ENCODE measurements at regions not wholly inside any gene's neighbourhood (a gene's known extent, or its start where the extent isn't known, plus 50 kb on each side); places are given as distances from the start of the nearest gene placed in this dataset.

DNA sequence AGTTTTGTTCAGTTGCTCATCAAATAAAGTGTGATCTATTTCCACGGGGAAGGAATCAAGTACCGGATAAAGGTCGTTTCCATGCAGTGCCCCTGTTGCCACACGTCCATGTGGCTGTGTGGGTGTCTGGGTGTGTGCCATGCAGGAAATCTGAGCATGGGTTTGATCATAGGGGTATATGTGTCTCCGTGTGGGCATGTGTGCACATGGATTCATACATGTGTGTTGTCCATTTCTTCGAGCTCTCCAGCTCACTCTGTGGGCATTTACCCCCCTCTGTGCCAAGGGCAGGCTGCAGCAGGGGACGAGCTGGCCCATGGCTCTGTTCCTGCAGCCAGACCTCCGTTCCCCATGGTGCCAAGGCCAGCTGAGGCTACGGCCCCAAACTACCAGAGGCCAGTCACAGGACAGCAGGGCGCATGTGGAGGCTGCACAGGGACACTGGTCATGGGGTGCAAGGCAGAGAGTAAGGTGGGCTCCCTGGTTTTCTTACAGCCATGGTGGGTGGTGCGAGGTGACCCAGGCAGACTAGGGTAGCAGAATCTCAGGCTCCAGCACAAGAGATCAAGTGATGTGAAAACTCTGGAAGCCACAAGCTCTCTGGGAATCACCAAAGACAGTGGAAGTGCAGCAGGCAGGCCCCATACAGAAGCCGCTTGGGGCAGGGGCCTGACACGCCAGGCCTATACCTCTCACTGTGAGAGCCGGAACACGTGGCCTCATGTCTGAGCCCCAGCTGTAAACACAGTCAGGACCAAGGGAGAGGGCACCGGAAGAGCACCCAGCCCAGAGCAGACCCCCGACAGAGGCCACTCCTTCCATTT, 66.4 kb upstream of the RAB6C start:
- DNase-seq (ENCODE audit: low read depth), result no peak
- no peak overlapping the region for H3K4me3 ChIP-seq (ENCODE audit: low read depth, low read length)
- TF ChIP-seq, protein P1, sequence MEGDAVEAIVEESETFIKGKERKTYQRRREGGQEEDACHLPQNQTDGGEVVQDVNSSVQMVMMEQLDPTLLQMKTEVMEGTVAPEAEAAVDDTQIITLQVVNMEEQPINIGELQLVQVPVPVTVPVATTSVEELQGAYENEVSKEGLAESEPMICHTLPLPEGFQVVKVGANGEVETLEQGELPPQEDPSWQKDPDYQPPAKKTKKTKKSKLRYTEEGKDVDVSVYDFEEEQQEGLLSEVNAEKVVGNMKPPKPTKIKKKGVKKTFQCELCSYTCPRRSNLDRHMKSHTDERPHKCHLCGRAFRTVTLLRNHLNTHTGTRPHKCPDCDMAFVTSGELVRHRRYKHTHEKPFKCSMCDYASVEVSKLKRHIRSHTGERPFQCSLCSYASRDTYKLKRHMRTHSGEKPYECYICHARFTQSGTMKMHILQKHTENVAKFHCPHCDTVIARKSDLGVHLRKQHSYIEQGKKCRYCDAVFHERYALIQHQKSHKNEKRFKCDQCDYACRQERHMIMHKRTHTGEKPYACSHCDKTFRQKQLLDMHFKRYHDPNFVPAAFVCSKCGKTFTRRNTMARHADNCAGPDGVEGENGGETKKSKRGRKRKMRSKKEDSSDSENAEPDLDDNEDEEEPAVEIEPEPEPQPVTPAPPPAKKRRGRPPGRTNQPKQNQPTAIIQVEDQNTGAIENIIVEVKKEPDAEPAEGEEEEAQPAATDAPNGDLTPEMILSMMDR (conservative IDR thresholded peaks at IDR 0.05; ENCODE audit: low read depth, low read length), result no peak

DNA sequence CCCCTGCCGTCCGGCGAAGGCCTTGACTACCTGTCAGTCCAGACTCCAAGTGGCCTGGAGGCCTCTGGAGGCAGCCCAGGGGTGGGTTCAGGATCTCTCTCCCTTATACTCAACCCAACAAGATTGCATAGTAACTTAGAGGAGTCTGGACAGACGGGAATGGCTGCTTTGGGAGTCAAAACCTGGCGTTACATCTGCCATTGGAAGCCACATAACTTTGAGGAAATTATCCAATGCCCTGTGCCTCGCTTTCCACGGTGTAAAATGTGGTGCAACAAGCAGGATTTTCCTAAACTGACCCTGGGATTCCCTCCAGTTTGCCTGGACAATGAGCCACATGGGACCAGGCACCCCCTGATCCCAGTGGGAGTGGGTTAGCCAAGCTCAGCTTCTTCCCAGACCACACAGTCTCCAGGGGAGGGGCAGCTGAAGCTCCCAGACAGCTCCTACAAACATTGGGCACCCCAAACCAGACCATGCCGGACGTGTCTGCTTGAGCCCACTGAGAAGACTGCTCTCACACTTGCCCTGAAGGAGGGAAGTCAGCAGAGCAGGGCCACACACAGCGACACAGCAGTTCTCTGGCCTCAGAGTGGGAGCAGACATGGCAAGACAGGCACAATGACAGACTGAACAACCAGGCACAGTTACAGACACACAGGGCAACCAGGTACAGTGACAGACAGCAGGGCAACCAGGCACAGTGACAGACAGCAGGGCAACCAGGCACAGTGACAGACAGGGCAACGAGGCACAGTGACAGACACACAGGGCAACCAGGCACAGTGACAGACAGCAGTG, 65.6 kb upstream of the RAB6C start:
- DNase-seq (ENCODE audit: low read depth), result no peak
- TF ChIP-seq, protein P1 (conservative IDR thresholded peaks at IDR 0.05; ENCODE audit: low read depth, low read length), result no peak
- H3K4me3 ChIP-seq (ENCODE audit: low read depth, low read length), result no peak overlapping the region

DNA sequence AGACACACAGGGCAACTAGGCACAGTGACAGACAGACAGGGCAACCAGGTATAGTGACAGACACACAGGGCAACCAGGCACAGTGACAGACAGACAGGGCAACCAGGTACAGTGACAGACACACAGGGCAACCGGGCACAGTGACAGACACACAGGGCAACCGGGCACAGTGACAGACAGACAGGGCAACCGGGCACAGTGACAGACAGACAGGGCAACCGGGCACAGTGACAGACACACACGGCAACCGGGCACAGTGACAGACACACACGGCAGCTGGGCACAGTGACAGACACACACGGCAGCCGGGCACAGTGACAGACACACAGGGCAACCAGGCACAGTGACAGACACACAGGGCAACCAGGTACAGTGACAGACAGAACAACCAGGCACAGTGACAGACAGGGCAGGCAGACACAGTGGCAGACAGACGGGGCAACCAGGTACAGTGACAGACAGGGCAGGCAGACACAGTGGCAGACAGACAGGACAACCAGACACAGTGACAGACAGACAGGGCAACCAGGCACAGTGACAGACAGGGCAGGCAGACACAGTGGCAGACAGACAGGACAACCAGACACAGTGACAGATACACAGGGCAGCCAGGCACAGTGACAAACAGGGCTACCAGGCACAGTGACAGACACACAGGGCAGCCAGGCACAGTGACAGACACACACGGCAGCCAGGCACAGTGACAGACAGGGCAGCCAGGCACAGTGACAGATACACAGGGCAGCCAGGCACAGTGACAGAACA, 64.7 kb upstream of the RAB6C start:
- DNase-seq (ENCODE audit: low read depth), result no peak
- TF ChIP-seq, protein P1 (conservative IDR thresholded peaks at IDR 0.05; ENCODE audit: low read depth, low read length), result no peak
- H3K4me3 ChIP-seq (ENCODE audit: low read depth, low read length), result no peak overlapping the region

DNA sequence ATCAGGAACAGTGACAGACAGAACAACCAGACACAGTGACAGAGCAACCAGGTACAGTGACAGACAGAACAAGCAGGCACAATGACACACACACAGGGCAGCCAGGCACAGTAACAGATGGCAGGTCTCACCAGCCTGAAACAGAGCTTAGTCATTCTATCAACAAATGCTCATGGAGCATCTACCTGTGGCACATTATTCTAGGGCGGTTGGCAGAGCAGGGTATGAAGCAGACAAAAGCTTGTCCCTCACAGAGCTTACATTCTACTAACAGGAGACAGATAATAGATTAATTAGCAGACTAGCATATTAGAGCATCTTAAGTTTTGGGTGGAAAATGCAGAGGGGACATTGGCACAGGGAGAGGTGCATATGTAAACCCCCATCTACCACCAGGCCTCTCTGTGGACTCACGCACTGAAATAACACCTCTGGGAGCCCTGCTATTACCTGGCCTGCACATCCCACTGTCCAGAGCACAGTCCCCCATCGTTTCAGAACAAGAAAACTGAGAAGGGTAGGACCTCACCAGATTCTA, 64.1 kb upstream of the RAB6C start:
- no peak overlapping the region for H3K4me3 ChIP-seq (ENCODE audit: low read depth, low read length)
- TF ChIP-seq, protein P1 (conservative IDR thresholded peaks at IDR 0.05; ENCODE audit: low read depth, low read length), result no peak
- no peak for DNase-seq (ENCODE audit: low read depth)

DNA sequence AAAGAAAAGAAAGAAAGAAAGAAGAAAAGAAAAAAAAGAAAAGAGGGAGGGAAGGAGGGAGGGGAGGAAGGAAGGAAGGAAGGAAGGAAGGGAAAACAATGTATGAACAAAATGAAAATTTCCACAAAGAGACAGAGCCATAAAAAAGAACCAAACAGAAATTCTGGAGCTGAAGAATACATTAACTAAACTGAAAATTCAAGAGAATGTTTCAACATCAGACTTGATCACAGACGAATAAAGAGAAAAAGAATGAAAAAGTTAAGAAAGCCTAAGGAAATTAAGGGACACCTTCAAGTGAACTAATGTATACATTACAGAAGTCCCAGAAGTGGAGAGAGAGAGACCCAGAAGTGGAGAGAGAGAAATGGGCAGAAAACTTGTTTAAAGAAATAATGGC, 60.9 kb upstream of the RAB6C start:
- DNase-seq (ENCODE audit: low read depth), result no peak
- TF ChIP-seq, protein P1 (conservative IDR thresholded peaks at IDR 0.05; ENCODE audit: low read depth, low read length), result no peak
- no peak overlapping the region for H3K4me3 ChIP-seq (ENCODE audit: low read depth, low read length)

DNA sequence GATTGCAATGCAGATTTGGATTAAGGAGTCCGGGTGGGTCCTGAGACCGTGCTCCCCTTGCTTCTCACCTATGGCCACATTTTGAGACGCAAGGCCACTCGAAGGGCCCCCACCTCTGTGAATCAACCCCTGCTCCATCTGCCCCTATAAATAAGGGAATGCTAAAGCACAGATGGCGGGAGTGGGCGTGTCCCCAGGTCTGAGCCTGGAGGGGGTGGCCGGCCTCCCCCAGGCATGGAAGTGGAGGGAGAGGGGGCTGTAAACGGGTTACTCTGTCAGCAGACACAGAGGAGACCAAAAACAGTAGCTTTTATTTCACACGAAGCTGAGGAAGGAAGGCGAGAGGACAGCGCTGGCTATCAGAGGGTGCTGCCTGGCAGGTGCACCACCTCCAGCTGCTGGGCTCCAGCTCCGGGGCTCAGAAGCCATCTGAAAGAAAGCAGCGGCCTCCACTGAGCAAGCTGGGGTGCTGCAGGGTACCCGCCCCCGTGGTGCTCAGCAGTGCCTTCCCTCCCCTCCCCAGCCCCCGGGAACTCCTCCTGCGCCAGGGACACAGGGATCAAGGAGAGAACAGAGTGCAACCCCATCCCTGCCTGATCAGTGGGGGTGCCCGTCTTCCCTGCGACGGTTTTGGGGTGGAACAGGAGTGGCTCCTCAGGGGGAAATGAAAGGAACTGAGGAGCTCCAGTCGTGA, 56.7 kb upstream of the RAB6C start:
- TF ChIP-seq, protein P1 (conservative IDR thresholded peaks at IDR 0.05; ENCODE audit: low read depth, low read length), result no peak
- no peak overlapping the region for H3K4me3 ChIP-seq (ENCODE audit: low read depth, low read length)
- DNase-seq (ENCODE audit: low read depth), result no peak
